ENCODE measurements at regions not wholly inside any gene's neighbourhood (a gene's known extent, or its start where the extent isn't known, plus 50 kb on each side); places are given as distances from the start of the nearest gene placed in this dataset.

DNA sequence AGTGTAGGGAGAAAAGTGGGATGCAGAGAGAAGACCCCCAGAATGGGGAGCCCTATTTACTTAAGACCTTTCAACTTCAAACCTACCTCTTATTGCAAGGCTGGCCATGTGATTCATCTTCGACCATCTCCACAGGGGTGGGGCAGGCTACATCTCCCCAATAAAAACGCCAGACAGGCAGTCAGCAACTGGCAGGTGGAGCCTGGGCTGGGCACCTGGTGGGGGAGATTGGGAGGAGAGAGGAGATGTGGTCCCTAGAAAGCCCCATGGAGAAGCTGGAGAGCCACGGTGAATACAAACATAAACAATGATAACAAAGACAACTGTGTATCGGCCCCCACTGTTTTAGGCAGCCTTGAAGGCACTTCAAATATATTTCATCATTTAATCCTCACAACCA, 336.7 kb upstream of the PROX1 start:
- TF ChIP-seq CTCF (IDR thresholded peaks at IDR 0.05) (no peak), RELA (CRISPR knock-in tag; IDR thresholded peaks at IDR 0.05; ENCODE audit: borderline replicate concordance) (no peak)
- TF ChIP-seq, protein P1, sequence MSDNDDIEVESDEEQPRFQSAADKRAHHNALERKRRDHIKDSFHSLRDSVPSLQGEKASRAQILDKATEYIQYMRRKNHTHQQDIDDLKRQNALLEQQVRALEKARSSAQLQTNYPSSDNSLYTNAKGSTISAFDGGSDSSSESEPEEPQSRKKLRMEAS (CRISPR knock-in tag; IDR thresholded peaks at IDR 0.05): no peak
- TF ChIP-seq, protein P2, sequence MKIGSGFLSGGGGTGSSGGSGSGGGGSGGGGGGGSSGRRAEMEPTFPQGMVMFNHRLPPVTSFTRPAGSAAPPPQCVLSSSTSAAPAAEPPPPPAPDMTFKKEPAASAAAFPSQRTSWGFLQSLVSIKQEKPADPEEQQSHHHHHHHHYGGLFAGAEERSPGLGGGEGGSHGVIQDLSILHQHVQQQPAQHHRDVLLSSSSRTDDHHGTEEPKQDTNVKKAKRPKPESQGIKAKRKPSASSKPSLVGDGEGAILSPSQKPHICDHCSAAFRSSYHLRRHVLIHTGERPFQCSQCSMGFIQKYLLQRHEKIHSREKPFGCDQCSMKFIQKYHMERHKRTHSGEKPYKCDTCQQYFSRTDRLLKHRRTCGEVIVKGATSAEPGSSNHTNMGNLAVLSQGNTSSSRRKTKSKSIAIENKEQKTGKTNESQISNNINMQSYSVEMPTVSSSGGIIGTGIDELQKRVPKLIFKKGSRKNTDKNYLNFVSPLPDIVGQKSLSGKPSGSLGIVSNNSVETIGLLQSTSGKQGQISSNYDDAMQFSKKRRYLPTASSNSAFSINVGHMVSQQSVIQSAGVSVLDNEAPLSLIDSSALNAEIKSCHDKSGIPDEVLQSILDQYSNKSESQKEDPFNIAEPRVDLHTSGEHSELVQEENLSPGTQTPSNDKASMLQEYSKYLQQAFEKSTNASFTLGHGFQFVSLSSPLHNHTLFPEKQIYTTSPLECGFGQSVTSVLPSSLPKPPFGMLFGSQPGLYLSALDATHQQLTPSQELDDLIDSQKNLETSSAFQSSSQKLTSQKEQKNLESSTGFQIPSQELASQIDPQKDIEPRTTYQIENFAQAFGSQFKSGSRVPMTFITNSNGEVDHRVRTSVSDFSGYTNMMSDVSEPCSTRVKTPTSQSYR (CRISPR knock-in tag; IDR thresholded peaks at IDR 0.05): no peak
